Daoy (cell line): ENCODE measurements at regions not wholly inside any gene's neighbourhood (a gene's known extent, or its start where the extent isn't known, plus 50 kb on each side); places are given as distances from the start of the nearest gene placed in this dataset.

Experiments used
- DNase-seq: peaks from one replicate; pipeline ENCODE4 v3.0.0-alpha.2; 2015; ENCODE audit warnings: low read depth

- DNase-seq, result no peak
Observed at GRCh38 chr10:64502936-64503335, 981.7 kb downstream of the REEP3 start.

DNA sequence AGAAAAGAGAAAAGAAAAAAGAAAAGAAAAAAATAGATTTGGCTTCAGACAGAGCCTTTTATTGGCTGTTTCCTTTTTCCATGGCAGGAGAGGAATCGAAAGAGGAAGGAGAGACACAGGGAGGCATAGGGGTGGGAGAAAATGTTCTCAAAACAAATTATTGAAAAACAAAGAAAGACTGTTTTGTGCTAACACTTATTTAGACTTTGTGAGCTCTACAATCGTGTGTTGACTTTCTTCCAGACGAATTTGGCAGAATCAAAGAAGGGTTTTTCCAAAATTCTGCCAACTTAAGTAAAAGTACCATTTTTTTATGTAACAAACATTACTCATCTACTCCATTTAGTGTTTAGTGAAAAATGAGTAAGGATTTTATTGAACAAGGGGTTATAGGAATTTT is 982.2 kb downstream of the REEP3 start:
- no peak for DNase-seq

GRCh38 chr10:64505501-64505900 is 984.3 kb downstream of the REEP3 start:
- no peak for DNase-seq

DNA sequence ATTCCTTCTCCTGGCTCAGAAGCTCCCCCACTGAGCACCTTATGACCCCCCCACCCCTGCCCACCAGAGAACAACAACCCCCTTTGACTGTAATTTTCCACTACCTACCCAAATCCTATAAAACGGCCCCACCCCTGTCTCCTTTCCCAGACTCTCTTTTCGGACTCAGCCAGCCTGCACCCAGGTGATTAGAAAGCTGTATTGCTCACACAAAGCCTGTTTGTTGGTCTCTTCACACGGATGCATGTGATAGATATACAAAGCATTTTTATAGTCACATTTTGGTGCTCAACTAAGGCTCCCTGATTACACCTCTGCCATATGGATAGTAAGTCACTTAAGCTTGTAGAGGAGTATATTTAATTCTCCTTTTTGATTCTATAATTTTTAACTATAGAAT is 985.8 kb downstream of the REEP3 start:
- no peak for DNase-seq

- DNase-seq, result no peak
Observed at GRCh38 chr10:64507651-64508028, 986.4 kb downstream of the REEP3 start.

- no peak for DNase-seq
Observed at GRCh38 chr10:64508029-64508661, 986.9 kb downstream of the REEP3 start.

DNA sequence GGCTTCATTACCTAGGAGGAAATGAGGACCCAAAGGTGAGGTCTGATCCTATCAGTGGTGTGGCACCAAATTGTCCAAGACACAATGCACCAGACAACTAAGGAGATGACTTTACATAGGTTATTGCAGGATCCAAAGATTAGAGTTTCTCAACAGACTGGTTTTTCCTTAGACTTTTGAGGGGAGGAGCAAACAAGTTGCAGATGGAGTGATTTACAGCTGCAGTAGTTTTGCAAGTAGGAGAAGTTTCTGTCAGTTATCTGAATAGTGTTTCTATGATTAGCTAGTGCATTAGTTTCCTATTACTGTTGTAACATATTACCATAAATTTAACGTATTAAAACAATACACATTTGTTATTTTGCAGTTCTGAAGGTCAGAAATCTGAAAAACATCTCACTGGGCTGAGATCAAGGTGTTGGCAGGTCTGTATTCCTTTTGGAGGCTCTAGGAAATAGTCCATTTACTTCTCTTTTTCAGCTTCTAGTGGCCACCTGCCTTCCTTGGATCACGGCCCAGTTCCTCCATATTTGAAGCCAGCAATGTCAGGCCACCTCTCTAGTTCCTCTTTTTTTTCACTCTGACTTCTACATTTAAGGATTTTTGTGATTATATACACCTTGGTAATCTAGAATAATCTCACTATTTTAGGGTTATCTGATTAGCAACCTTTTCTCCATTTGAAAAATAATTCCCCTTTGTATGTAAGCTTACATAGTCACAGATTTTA is 994.9 kb downstream of the REEP3 start:
- DNase-seq, result no peak

DNA sequence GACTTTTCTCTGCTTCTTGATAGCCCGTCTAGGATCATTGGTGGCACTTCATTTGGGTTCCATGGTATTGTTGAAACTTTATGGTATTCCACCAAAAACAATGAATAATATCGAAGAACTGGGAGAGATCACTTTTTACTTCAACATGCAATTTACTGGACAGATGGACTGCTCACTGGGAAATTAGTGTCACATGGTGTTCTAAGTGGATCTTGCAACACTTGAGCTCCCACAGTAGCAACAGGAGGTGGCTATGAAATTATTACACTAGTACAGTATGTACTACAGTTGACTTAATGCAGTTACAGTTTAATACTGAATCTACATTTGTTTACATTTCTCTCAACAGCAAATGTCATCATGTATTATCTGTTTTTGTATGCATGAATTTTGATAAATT is 997.3 kb downstream of the REEP3 start:
- DNase-seq, result no peak

DNA sequence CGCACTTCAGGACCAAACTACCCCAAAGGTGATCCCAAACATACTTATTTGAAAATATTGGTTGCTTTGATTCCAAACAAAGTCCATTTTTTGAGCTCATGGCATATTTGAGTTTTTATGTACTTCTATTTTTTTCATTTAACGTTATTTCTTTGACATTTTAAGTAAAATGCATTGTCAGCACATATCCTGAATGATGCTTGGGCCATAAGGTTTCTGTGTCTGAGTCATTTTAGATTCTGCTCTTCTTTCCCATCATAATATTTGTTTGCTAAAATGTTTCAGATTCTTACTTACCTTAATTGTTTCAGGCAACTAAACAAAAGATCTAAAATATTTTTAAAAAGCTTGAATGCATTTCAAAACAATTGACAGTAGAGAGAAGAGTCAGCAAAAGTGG is 998.2 kb downstream of the REEP3 start:
- no peak for DNase-seq

- DNase-seq, result no peak
Observed at GRCh38 chr10:64519831-64520230, 998.6 kb downstream of the REEP3 start.

DNA sequence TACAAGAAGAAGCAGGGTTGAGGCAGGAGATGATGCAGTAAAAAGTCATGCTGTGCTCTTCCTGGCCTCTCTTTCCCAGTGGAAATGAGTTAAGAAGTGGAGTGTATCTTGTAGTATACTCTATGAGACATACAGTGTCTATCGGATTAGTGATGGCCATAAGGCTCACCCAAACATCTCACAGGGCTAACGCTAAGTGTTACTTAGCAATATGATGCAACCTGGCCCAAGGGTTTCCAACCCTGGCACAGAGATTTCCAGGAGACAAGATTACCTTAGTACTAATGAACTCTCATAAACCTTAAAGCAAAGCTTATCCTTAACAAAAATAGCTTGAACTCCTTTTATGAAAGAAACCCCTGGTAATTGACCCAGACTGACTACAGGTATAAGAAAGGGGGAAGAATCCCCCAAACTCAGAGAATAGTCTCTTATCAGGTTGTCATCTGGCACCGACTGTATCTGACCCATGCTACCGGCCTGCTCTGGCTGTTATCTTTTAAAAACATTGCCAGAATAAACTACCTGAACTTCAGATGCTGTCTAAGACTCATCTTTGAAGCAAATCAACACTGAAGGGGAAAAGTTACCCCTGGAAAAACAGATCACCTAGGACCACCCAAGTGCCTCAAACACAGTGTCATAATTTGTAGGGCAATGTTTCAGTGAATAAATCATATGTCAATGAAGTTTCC is 1002.0 kb downstream of the REEP3 start:
- DNase-seq, result no peak

DNA sequence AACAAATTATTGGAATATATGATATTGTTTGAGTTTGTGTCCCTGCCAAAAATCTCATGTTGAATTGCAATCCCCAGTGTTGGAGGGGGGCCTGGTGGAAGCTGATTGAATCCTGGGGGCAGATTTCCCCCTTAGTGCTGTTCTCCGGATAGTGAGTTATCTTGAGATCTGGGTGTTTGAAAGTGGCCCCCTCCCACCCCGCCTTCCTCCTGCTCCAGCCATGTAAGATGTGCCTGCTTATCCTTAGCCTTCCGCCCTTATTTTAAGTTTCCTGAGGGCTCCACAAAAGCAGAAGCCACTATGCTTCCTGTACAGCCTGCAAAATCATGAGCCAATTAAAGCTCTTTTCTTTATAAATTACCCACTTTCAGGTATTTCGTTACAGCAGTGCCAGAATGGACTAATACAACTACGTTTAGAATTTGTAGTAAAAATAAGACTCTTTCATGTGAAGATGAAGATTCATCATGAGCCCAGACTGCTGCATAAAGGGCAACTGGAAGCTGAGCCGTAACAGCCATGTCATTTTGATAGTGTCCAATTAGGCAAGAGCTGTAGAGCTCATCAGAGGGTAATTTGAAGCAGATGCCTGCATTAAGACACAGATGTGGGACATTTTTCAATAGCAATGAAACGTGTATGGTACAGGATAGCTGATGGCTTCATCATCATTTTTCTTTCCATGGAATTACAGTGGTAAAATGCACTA is 1007.2 kb downstream of the REEP3 start:
- DNase-seq, result no peak

- DNase-seq, result no peak
Observed at GRCh38 chr10:64529003-64529350, 1007.8 kb downstream of the REEP3 start.

GRCh38 chr10:64534616-64535015 is 1013.4 kb downstream of the REEP3 start:
- no peak for DNase-seq

GRCh38 chr10:64535131-64535867 is 1014.1 kb downstream of the REEP3 start:
- DNase-seq, result no peak

- no peak for DNase-seq
Observed at GRCh38 chr10:64537112-64537511, 1015.9 kb downstream of the REEP3 start.

DNA sequence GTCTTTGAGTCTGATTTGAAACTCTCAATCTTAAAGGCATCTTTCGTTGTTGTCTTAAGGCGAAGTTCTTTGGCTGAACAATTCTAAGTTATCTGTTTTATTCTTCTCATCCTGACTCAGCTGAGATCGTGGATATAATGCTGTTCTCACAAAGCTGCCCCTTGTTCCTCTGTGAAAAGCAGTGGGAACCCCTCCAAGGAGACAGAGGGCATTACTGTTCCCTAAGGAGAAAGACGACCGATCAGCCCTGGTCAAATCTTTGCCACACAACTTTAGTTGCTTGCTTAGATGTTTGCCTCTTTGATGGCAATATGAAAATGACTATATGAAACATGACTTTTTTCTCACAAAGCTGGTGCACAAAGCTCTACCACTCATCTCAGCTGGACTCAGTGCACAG is 1016.7 kb downstream of the REEP3 start:
- no peak for DNase-seq

DNA sequence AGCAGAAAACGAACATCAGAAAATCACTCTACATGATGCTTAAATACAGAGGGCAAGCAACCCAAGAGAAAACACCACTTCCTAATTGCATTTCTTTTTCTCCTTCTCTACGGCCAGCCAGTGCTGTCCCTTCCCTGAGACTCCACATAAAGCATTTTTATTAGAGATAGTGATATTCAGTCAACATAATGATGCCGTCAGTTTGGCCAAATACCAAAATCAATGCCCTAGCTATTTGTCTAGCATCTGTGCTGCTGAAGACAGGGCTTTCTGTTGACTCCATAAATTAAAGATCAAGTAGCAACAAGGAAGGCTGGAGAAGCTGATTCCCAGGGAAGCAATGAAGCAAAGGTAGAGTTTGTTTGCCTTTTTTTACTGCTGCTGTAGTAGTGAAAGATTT is 1024.9 kb downstream of the REEP3 start:
- DNase-seq, result no peak

- DNase-seq, result no peak
Observed at GRCh38 chr10:64547168-64547567, 1026.0 kb downstream of the REEP3 start.

DNA sequence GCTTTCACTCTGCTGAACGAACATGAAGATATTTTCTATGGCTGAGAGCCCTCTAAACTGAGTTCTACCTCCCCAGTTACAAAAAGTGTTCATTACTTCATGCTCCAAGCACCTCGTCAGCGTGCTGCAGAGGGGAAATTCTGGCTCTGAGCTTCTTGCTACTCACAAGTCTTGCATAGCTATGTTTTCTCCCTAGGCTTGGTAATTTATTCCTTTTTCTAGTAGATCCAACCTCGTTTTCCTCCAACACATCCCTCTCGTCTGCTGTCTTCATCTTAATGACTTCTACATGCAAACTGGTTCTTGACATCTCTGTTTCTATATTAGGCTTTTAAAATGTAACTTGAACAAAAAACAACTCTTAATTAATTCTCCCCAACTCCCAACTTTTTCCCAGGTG is 1034.5 kb downstream of the REEP3 start:
- DNase-seq, result no peak

- no peak for DNase-seq
Observed at GRCh38 chr10:64558094-64558835, 1037.1 kb downstream of the REEP3 start.
